ENCODE measurements at regions not wholly inside any gene's neighbourhood (a gene's known extent, or its start where the extent isn't known, plus 50 kb on each side); places are given as distances from the start of the nearest gene placed in this dataset.

DNA sequence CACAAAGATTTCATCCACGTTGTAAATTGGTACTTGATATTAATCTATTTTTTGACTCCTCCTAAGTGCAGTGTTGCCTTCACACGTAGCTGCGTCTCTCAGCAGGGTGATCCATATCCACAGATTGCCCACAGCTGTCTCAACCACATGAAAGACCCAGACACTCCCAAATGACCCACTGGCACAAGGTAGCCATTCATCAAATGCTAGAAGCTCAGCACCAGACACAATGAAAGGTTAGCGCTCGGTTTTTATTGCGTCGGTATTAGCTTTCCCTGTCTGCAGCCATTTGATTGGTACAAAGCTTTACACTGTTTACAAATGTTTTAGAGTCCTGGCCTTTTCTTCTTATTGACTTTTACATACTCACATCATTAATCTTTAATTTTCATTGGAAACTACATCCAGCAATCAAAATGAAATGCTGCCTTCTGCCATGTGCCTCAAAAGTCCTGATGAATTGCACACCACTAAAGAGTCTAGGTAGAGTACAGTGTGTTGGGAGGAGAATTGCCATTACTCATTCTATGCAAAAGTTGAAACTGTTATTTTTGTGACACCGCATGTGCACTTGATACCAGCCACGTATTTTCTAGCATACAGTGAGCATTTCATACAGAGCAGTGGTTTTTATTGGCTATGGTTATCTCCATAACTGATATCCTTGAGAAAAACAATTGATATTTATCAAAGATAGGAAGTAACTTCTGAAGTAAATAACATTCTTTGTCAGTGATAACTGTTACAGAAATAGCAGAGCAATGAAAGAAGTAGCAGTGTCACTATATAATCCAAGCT is 127.3 kb upstream of the NUDT7 start:
- DNase-seq, result no peak

DNA sequence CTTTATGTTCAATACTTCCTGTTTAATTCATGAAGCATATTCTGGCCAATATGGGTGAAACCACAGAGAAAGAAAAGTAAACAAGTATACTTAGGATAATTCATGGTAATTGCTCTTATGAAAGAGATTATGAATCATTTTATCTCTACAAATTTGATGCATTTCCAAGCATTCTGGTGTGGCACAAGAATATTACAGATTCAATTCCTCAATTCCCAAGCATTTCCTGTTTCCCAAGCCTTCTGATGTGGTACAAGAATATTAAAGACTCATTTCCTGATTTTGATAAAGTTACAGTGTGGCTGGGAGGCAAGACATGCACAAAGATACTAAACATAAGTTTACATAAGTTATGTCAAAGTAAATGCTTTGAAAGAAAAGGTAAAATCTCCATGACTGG is 126.1 kb upstream of the NUDT7 start:
- no peak for DNase-seq

- DNase-seq, result peak; percentile 34
Observed at GRCh38 chr16:77599793-77600415, 122.4 kb upstream of the NUDT7 start.

- no peak for DNase-seq
Observed at GRCh38 chr16:77600555-77600954, 121.8 kb upstream of the NUDT7 start.

- DNase-seq, result no peak
Observed at GRCh38 chr16:77603656-77604055, 118.7 kb upstream of the NUDT7 start.

GRCh38 chr16:77610496-77610895 is 111.8 kb upstream of the NUDT7 start:
- DNase-seq, result no peak

- DNase-seq, result no peak
Observed at GRCh38 chr16:77611386-77611785, 110.9 kb upstream of the NUDT7 start.

GRCh38 chr16:77612596-77612995 is 109.7 kb upstream of the NUDT7 start:
- DNase-seq, result no peak

DNA sequence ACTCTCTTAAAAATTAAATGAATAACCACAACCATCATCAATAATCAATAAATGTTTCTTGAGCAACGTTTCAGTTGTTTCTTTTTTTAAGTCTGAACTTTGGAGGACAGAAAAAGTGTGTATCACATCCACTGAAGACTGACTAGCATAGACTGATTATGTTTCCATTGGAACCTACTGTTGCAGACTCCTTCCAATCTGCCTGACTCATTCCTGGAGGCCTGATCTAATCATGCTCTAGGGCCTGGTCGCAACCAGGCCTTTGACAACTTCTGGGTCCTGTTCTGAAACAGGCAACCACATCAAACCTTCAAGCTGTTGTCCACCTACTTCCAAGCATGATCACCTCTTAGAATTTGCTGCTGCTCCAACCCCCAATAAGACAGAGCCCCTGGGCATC is 109.2 kb upstream of the NUDT7 start:
- no peak for DNase-seq

- no peak for DNase-seq
Observed at GRCh38 chr16:77617553-77617952, 104.8 kb upstream of the NUDT7 start.

DNA sequence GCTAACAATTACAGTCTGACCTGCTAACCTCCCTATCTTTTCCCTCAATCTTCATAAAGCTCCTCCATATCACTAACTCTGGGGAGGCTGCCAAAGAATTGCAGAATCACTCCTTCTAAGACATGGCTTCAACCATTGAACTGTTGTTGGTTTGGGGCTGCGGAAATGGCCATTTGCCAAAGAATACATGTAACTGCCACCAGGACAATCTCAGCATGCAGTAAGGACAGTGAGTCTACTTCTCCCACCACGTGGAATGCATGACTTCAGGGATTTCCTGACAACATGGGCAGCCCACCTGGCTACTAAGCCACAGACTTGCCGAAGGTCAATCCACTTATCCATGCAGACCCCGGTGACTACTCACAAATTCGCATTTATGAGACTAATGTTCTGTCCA is 104.3 kb upstream of the NUDT7 start:
- DNase-seq, result no peak

GRCh38 chr16:77618951-77619350 is 103.4 kb upstream of the NUDT7 start:
- no peak for DNase-seq

DNA sequence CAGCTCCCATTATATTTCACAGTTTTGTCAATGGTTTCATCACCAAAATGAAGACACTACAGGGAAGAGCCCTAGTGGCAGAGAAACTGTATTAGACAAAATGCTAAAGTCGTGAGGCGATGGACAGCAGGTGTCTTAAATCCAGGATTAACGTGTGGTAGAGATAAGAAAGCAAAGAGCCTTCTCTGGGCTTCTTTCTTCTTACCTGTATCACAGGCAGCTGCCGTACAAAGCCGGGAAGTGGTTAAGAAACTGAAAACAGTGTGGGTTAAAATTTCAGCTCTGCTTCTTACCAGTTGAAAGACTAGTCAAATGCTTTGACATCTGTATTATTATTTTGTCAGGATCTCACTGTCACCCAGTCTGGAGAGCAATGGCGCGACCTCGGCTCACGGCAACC is 98.2 kb upstream of the NUDT7 start:
- no peak for DNase-seq

DNA sequence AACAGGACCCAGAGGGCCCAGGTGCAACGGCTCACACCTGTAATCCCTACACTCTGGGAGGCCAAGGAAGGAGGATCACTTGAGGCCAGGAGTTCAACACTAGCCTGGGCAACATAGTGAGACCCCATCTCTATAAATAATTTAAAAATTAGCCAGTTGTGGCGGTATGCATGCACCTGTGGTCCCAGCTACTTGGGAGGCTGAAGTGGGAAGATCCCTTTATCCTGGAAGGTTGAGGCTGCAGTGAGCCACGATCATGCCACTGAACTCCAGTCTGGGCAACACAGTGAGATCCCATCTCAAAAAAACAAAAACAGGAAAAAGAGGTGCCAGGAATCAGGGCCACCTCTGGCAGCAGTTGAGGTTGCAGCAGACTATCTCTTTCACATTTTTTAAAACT is 85.7 kb upstream of the NUDT7 start:
- DNase-seq, result no peak

GRCh38 chr16:77637940-77638339 is 84.4 kb upstream of the NUDT7 start:
- DNase-seq, result no peak

GRCh38 chr16:77643176-77643575 is 79.1 kb upstream of the NUDT7 start:
- no peak for DNase-seq

DNA sequence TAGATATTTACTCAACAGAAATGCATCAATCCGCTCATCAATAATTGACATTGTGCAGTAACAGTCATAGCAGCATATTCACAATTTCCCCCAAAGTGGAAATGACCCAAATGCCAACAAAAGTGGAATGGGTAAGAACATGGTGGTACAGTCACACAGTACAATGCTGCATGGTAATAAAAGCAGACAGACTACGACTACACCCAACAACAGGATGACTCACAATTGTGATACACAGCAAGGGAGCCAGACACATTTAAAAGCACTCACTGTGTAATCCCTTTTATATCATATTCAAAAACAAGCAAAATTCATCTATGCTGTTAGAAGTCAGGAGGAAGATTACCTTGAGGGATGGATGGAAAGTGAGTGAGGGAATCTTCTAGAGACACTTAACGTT is 76.5 kb upstream of the NUDT7 start:
- DNase-seq, result no peak

DNA sequence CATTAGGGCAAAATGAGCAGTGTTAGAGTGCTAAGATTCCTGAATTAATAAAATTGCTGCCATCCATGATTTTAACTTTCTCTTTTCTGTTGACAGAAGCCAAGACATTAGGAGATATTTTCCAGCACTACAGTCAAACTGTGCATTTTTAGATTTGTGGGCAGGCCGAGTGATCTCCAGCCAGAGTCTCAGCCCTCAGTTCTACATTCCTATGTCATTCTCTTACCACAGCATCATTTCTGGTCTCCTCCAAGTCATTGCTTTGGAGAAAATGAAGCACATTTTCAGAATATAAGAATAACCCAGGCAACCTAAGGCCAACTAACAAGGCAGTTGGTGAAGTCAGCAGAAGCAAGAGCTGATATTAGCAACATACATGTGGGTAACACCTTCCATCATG is 74.6 kb upstream of the NUDT7 start:
- no peak for DNase-seq

- no peak for DNase-seq
Observed at GRCh38 chr16:77650761-77651160, 71.6 kb upstream of the NUDT7 start.

DNA sequence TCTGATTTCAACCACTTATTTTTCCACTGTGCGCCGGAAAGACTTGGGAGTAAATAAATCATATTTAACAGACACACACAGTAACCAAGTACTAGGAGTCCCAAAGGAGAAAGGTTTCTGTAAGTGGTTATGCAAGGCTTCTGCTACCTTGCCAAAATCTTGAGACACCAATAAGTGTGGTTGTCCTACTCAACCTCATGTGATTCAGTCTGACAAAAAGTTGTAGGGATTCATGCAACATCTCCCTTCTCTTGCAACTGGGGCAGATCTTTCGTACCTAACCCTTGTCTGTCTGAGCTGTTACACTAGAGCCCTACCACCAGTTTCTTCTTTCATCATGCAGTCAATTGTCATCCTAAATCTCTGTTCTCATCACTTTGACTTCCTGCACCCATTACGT is 69.9 kb upstream of the NUDT7 start:
- no peak for DNase-seq

- peak; percentile 26 for DNase-seq
Observed at GRCh38 chr16:77657016-77657415, 65.3 kb upstream of the NUDT7 start.

- peak; percentile 23 for DNase-seq
Observed at GRCh38 chr16:77660311-77660710, 62.0 kb upstream of the NUDT7 start.

- no peak for DNase-seq
Observed at GRCh38 chr16:77662246-77662645, 60.1 kb upstream of the NUDT7 start.

DNA sequence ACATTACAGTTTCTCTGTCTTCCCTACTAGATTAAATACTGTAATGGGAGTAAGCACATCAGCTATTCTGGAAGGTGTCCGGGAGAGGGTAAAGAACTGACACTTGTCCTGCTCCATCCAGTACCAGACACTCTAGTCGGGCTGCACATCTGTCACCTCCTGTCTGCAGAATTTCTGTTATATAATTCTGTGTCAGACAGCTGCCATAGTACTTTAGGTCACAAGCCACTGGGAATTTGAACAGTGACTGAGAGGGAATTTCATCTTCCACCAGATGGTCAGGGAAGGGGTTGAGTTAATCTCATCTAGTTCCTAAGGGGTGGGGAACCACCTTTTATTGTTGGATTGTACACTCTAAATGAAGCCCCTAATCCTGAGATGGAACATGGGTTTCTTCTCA is 58.6 kb upstream of the NUDT7 start:
- no peak for DNase-seq

- DNase-seq, result no peak
Observed at GRCh38 chr16:77666771-77667170, 55.5 kb upstream of the NUDT7 start.
